Medulla oblongata (tissue), 1 donor: ENCODE measurements at regions not wholly inside any gene's neighbourhood (a gene's known extent, or its start where the extent isn't known, plus 50 kb on each side); places are given as distances from the start of the nearest gene placed in this dataset.
"Not testable (repeated sequence)": the region's sequence is repeated elsewhere in the genome, so short reads cannot be mapped to it uniquely, and the experiment has no call there.

Experiments
- DNase-seq: peaks from one replicate; pipeline ENCODE4 v3.0.0-alpha.2; 2015; ENCODE audit errors: extremely low spot score

DNA sequence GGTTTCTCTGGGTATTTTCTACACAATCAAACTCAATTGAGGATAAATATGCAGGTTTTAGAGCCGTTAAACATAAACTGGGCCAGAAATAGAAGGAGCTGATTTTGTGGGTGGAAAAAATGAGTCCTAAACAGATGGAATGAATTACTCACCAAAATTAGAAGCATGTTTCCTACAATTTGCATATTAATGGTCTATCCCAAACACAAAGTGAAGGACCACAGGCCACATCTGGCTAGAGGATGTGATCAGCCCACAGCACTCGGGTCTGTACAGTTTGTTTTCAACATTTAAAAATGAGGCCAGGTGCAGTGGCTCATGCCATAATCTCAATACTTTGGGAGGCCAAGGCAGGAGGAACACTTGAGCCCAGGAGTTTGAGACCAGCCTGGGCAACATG is 296.3 kb downstream of the PREX1 start:
- no peak for DNase-seq

DNA sequence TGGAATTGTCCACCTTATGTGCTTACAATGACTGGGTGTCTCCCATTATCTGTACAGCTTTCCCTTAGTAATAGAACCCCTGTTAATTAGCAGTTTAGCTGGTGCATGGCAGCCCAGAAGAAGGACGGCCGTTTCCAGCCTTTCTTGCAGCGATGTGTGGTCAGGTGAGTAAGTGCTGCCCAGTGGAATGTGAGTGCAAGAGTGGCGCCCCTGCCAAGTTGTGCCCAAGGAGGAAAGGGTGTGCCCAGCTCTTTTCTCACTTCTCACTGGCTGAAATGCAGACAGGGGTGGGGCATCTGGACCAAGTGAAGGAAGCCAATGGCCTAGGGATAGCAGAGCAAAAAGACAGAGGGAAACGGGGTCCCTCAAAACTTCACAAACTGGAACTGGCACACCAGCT is 296.8 kb downstream of the PREX1 start:
- DNase-seq: no peak

DNA sequence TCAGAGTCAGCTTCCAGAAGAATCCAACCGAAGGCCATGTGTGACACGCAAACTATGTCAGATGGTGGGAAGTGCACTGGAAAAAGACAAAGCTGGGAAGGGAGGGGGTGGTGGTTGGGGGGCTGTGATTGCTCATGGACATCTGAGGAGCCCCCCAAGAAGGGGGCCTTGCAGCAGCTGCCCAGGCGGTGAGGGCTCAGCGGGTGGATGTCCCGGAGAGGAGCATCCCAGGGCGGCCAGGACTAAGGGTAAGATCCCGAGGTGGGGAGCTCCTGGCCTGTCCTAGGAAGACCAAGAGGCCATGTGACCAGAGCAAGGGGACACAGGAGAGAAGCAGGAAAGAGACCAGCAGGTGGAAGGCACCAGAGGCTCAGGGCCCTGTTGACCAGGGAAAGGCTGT is 299.5 kb downstream of the PREX1 start:
- no peak for DNase-seq

DNA sequence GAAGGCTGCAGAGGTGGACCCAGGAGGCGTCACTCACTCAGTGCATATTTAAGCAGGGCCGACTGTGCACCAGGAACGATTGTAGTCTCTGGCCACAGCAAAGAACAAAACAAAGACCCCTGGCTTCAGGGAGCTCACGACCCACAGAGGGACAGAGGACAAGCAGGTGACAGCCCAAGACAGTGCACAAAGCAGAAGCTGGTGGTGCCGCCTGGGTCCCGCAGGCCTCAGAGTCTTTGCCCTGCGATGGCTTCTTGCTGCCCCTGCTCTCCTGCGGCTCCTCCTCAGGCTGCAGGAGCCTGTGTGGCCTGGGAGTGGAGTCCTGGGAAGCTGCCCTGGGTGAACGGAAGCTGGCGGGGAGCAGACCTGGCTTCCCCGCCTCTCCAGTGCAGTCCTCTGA is 300.0 kb downstream of the PREX1 start:
- no peak for DNase-seq

DNA sequence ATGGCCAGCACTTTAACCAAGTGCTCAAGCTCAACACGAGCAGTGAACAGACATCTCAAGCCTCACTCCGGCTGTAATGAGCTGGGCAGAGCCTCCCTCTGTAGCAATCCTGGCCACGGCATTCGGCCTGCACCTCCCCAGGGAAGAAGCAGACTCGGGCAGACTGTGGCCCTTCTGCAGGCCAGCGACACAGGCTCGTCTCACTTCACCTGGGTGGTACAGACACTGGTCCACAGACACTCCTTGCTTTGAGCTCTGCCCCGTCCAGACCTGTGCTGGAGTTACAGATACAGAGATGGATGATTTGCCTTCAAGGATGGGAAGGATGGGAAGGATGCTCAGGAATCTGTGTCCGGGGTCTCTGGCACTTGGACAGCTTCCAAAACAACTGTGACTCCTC is 300.9 kb downstream of the PREX1 start:
- no peak for DNase-seq

DNA sequence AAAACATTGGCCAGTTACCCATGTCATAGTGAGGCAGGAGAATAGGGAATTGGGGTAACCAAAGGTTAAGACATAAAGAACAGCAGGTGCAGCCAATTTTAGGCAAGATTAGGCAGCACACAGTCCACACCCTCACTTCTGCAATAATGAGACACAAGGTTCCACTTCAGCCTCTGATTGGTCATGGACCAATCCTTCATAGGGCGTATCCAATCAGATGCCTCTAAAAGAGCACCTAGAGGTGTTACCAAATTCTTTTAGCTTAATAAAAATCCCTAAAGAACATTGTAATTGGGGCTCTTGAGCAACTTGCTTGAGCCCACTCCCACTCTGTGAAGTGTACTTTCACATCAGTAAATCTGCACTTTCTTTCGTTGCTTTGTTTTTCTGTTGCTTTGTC is 302.4 kb downstream of the PREX1 start:
- no peak for DNase-seq

DNA sequence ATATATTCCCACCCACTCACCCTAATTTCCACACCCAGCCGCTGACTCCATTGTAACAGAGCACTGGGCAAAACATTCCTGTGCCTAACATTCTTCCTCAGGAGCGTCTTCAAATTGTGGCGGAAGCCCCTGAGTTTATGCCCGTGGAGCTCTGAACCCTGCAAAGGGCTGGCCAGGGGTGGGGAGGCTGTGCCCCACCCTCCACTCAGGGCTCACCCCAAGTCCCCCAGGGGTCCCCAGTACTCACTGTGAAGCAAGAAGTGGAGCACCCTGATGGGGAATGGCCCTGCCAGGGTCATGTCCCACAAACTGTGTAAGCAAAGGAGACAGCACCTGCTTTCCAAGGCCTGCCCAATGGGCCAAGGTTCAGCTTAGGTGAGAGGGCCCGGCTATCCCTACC is 303.2 kb downstream of the PREX1 start:
- DNase-seq: no peak

DNA sequence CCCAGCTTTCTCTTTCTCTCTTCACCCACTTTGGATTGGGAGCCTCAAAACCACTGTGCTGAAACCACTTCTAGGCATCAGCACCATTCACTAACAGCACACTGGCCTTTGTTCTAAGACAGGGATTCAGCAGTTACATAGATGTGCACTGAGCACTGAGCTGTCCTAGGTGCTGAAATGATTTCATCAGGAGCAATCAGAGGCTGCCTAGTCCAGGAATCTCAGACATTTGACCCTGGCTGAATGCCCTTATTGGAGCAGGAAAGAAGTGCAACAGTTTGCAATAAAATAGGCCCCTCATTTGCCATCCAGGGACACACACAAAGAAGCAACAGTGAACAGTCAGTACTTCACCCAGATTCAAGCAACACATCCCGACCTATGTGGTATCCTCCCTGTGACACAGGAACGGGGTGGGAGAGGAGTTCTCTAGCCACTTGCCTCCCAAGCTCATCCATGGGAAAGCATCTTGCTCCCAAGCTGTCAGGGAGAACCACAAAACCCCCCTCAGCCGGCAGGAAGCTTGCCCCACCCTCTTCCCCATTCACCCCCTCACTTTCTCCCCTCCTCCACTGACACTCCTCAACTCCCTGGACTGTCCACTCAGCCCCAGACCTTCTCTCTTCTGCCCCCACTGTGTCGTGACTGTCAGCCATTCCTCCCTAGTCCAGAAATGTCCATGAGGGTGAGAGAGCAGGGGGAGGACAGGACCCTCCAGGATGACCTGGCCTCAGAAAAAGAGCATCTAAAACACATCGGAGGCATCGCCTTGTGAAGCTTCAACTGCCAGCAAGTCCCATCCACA is 304.4 kb downstream of the PREX1 start:
- DNase-seq: peak; percentile 18

DNA sequence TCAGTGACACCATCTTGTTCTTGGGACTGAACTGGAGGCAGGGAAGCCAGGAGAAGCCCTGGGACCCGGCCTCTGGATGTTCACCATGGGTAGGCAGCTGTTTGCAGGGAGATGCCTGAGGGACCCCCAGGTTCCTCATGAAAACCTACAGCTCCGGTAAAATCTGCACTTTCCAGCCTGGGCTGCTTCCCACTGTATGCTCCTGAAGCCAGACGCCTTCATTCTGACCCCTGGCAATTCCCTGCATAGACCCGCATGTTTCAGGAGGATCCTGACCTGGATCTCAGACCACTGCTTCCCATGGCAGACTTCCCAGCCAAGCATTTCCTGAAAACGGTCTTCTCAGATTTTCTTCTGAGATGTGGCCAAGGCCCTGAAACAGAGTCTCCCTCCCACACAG is 306.7 kb downstream of the PREX1 start:
- DNase-seq: no peak

DNA sequence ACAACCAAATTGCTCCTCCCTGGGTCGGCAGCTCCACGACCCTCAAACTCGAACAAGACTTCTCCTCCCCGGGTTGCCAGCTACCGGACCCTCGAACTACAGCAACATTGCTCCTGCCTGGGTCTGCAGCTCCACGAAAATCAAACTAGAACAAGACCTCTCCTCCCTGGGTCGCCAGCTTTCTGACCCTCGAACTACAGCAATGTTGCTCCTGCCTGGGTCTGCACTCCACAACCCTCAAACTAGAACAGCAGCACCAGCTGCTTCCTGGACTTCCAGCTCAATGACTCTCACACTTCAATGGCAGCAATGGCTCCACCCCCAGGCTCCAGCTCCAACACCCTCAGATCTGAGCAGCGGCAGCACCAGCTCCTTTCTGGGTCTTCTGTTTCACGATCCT is 311.6 kb downstream of the PREX1 start:
- DNase-seq: peak; percentile 3

DNA sequence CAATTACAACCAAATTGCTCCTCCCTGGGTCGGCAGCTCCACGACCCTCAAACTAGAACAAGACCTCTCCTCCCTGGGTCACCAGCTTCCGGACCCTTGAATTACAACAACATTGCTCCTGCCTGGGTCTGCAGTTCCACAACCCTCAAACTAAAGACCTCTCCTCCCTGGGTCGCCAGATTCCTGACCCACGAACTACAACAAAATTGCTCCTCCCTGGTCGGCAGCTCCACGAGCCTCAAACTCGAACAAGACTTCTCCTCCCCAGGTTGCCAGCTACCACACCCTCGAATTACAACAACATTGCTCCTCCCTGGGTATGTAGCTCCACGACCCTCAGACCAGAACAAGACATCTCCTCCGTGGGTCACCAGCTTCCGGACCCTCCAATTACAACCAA is 313.2 kb downstream of the PREX1 start:
- not testable (repeated sequence) for DNase-seq

DNA sequence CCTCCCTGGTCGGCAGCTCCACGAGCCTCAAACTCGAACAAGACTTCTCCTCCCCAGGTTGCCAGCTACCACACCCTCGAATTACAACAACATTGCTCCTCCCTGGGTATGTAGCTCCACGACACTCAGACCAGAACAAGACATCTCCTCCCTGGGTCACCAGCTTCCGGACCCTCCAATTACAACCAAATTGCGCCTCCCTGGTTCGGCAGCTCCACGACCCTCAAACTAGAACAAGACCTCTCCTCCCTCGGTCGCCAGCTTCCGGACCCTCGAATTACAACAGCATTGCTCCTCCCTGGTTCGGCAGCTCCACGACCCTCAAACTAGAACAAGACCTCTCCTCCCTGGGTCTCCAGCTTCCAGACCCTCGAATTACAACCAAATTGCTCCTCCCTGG is 315.3 kb downstream of the PREX1 start:
- not testable (repeated sequence) for DNase-seq

DNA sequence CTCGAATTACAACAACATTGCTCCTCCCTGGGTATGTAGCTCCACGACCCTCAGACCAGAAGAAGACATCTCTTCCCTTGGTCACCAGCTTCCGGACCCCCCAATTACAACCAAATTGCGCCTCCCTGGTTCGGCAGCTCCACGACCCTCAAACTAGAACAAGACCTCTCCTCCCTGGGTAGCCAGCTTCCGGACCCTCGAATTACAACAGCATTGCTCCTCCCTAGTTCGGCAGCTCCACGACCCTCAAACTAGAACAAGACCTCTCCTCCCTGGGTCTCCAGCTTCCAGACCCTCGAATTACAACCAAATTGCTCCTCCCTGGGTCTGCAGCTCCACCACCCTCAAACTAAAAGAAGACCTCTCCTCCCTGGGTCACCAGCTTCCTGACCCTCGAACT is 322.7 kb downstream of the PREX1 start:
- not testable (repeated sequence) for DNase-seq

DNA sequence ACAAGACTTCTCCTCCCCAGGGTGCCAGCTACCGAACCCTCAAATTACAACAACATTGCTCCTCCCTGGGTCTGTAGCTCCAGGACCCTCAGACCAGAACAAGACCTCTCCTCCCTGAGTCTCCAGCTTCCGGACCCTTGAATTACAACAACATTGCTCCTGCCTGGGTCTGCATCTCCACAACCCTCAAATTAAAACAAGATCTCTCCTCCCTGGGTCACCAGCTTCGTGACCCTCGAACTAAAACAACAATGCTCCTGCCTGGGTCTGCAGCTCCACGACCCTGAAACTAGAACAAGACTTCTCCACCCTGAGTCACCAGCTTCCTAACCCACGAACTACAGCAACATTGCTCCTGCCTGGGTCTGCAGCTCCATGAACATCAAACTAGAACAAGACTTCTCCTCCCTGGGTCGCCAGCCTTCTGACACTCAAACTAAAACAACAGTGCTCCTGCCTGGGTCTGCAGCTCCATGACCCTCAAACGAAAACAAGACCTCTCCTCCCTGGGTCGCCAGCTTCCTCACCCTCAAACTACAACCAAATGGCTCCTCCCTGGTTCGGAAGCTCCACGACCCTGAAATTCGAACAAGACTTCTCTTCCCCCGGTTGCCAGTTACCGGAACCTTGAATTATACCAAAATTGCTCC is 324.5 kb downstream of the PREX1 start:
- no peak for DNase-seq

DNA sequence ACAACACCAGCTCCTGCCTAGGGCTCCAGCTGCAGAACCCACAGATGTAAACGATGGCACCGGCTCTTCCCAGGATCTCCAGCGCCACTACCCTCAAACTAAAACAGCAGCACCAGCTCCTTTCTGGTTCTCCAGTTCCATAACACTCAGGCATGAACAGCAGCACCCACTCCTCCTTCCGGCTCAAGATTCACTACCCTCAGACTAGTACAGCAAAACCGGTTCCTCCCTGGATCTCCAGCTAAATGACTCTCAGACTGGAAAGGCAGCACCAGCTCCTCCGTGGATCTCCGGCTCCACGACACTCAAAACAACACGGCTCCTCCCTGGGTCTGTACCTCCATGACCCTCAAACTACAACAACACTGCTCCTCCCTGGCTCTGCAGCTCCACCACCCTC is 325.0 kb downstream of the PREX1 start:
- DNase-seq: no peak

DNA sequence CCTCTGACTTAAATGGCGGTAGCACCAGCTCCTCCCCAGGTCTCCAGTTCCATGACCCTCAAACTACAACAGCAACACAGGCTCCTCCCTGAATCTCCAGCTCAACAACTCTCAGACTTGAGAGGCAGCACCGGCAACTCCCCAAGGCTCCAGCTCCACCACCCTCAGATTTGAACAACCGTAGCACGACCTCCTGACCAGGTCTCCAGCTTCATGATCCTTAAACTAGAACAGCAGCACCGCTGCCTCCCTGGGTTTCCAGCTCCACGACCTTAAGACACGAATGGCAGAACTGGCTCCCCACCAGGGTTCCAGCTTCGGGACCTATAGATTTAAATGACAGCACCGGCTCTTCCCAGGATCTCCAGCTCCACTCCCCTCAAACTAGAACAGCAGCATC is 325.8 kb downstream of the PREX1 start:
- no peak for DNase-seq

DNA sequence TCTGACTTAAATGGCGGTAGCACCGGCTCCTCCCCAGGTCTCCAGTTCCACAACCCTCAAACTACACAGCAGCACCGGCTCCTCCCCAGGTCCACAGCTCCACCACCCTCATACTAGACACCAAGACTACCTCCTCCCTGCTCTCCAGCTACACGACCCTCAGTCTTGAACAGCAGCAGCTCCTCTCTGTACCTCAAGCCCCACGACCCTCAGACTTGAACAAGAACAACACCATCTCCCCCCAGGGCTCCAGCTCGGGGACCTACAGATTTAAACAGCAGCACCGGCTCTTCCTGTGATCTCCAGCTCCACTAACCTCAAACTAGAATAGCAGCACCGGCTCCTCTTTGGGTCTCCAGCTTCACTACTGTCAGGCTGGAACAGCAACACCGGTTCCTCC is 326.9 kb downstream of the PREX1 start:
- not testable (repeated sequence) for DNase-seq

DNA sequence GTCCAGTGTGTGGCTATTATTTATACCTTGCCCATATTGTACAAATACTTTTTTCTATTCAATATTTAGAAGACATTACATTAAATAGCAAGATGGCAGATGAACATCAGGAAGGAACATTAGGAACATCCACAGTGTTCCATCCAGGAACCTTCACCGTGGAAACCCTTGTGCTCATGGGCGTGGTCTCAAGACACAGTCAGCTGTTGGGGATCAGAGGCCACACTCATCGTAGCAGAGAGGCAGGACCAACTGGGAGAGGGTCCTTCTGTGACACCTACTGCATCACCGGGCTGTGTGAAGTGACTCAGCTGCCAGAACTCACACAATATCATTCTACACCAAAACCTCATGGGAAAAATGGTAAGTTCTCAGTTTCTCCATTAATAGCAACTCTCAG is 328.9 kb downstream of the PREX1 start:
- not testable (repeated sequence) for DNase-seq

DNA sequence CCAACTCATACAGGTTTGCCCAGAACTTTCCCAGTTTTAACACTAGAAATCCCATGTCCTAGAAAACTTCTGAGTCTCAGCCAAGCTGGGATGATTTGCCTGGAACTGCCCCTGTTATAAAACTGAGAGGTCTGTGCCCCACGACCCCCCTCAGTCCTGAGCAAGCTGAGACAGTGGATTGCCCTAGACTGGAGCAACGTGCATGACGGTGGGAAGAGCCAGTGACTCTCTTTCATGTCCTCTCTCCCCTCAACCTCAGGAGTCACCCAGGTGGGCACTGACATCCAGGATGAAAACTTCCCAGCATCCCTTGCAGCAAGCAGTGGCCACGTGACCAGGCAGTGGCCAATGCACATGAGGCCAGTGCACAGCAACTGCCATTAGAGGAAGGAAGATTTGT is 329.7 kb downstream of the PREX1 start:
- DNase-seq: not testable (repeated sequence)

DNA sequence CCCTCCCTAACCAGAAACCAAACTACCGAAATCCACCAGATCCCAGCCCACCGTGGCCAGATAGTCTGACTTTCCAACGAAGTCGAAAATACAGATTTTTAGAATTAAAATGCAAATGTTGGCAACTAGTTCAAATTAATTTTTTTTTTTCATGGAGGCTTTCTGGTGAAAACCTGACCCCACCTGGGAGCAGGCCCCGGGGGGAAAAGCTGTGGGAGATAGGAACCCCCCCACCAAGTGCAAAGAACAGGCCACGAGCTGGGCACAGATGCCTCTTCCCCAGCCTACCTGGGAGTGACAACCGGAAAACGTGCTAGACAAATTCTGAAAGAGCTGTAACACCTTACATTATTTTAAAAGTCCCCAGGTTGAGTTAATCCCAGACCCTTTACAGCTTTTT is 333.8 kb downstream of the PREX1 start:
- DNase-seq: no peak

DNA sequence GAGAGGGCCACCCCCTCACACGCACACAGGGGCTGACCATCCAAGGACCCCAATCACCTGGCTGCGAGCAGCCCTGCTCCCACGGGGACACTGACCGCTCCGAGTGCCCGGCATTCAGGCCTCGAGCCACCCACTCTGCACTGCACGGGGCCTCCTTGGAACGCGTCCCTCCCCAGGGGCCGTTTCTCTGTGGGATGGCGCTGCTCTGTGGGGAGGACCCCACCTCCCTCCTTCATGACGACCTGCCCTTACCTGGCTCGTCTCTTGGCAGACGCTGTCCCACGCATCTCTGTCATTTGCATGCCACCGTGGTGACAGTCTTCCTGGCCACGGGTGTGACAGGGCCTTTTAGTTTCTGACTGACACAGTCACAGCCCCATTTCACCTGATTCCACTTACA is 334.5 kb downstream of the PREX1 start:
- DNase-seq: not testable (repeated sequence)

DNA sequence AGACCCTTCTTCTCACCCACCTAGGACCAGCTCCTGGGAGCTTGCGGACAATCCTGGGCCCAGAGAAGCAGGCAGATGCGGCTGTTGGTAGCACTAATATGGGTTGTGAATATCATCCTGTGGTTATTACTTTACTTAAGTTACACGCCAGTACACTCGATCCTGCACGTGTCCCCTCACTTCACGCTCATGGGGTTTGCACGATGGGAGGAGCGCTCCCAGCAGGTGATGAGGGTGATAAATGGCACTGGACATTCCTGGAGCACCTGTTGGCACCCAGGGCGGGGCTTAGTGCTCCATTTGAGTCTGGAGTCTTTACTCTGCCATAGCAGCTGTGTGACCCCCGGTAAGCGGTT is 335.1 kb downstream of the PREX1 start:
- DNase-seq: no peak

DNA sequence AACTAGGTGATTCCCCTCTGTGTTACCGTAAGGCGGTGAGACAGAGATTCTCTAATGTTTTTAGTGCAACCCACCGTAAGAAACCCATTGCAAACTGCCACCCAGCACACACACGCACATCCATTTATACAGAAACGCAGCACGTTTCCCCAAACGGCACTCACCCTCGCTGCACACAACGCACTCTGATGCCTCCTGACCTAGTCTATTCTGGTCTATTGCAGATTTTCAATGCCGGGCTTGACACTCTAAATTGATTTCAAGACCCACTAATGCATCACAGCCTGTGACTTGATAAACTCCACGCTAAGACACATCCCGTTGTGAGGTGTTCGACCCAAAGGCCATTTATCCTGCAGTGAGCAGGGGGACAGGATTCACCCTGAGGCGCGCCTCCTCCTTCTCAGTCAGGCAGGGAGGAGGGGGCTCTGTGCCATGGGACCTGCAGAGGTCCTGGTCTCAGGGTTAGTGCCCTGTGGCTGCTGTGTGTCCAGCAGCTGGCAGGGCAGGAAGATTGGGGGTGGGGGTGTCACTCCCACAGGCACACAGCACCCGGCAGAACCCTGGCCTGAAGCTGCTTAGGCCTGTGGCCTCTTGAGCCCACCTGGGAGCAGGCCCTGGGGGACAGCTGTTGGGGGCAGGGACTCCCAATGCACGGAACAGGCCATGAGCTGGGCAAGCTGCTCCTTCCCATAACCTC is 335.6 kb downstream of the PREX1 start:
- no peak for DNase-seq
